HG03139 (cell line): ENCODE measurements at regions not wholly inside any gene's neighbourhood (a gene's known extent, or its start where the extent isn't known, plus 50 kb on each side); places are given as distances from the start of the nearest gene placed in this dataset.
"Not testable (repeated sequence)": the region's sequence is repeated elsewhere in the genome, so short reads cannot be mapped to it uniquely, and the experiment has no call there.

Source experiments
- ATAC-seq: cut with Tn5 transposase; IDR thresholded peaks from one replicate; pipeline ENCODE4 v1.9.1; 2021; ENCODE audit not compliant: unreplicated experiment

DNA sequence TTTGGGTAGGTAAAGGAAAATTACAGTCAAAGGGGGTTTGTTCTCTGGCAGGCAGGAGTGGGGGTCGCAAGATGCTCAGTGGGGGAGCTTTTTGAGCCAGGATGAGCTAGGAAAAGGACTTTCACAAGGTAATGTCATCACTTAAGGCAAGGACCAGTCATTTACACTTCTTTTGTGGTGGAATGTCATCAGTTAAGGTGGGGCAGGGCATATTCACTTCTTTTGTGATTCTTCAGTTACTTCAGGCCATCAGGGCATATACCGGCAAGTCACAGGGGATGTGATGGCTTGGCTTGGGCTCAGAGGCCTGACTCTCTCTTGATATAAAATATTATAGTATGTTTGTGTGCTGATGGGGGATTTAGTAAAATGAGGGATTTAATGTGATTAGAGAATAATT lies 151.4 kb upstream of the GK2 start:
- not testable (repeated sequence) for ATAC-seq

DNA sequence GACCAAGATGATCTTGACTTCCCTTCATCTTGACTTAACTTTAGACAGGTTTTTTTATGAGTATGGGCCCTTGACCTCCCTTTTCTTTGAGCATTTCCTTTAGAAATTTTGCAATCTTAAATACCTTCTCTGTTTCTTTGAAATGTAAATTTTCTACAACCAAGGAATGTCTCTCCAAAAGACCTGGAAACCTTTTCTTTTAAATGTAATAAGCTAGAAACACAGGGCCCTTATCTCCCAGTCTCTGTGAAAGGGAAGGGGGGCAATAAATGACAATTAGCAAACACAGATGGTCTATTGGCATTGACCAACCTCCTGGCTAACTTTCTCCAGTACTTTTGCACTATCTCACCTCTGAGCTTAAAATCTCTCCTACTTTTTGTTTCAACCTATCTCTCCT lies 144.3 kb upstream of the GK2 start:
- no peak for ATAC-seq

DNA sequence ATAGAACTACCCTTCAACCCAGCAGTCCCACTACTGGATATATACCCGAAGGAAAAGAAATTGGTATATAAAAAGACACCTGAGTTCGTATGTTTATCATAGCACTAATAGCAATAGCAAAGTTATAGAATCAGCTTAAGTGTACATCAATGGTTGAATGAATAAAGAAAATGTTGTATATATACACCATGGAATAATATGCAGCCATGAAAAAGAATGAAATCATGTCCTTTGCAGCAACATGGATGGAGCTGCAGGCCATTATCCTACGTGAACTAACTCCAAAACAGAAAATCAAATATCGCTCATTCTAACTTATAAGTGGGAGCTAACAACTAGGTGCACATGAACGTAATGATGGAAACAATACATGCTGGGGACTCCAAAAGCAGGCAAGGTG lies 143.5 kb upstream of the GK2 start:
- ATAC-seq = no peak

- ATAC-seq = no peak
Measured at GRCh38 chr4:79547851-79548250, 139.8 kb upstream of the GK2 start.

GRCh38 chr4:79545292-79545691 lies 137.3 kb upstream of the GK2 start:
- ATAC-seq = not testable (repeated sequence)

- no peak for ATAC-seq
Measured at GRCh38 chr4:79540143-79540542, 132.1 kb upstream of the GK2 start.

DNA sequence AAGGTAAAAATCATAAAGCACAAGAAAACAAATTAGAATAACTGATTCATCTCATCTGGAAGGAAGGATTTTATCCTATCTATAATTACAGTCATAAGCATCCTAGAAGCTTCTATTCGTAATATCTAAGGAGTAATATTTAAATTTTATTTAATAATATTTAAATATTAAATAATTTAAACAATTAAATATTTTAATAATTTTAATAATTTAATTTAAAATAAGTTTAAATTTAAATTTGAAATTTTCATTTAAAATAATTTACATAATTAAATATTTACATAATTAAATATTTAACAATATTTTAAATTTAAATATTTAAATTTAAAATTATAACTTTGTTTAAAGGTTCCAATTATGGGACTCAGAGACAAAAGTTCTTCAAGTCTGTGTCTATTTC lies 127.5 kb upstream of the GK2 start:
- ATAC-seq = no peak

DNA sequence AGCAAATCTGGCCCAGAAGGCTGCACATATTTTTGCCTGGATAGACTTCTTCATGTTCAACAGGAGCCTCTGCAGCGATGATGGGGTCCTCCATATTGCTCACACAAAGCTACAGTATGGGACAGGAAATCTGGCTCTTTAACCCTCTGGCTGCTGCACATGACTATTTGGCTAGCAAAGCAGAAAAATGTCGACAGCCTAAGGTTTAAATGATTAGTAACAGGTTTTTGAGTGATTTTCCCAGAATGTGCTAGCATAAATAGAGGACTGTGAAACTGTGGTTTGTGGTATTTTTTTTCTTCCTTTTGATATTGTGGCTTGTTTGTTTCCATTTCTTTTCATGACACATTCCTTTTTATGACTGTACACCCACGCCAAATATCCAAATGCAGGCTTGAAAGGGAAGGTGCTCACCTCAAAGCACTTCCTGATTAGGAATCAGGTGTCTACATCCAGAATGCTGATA lies 120.2 kb upstream of the GK2 start:
- ATAC-seq = no peak

- ATAC-seq = no peak
Measured at GRCh38 chr4:79526641-79527565, 118.9 kb upstream of the GK2 start.

- ATAC-seq = no peak
Measured at GRCh38 chr4:79516114-79516513, 108.1 kb upstream of the GK2 start.

GRCh38 chr4:79514621-79515329 lies 106.7 kb upstream of the GK2 start:
- ATAC-seq = no peak

DNA sequence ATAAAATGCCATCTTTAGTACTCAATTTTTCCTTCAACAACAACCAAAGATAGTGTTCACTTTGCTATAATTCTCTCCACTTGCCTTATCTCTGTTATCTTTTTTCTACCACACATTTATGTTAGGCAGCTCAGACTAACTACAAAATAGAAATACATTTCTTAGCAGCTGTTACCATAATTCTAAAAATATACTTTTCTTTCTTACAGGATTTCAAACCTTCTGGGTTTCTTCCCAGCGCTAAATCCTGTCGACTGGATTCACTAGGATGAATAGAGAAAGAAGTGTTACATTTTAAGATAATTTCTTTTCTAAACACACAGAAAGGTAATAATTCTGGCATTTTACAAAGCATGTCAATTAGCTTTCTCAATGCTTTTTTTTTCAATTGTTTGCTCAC lies 105.5 kb upstream of the GK2 start:
- no peak for ATAC-seq

DNA sequence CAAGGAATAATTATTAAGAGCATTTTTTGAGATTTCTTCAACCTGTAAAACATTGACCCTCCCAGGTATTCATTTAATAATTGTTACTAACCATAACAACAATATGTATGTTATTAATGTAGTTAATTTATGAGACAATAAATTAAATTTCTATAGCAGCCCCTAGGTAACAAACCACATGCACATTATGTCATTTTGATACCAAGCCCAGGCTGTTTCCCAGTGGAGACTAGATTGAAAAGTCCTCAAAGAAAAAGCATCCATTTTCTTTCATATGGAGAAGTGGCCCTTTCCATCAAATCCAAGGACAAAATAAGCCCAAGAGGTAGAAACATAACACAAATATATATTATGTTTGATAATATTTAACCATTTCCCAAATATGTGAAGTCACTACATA lies 104.3 kb upstream of the GK2 start:
- no peak for ATAC-seq

GRCh38 chr4:79502081-79502480 lies 94.1 kb upstream of the GK2 start:
- ATAC-seq = no peak

GRCh38 chr4:79498282-79498681 lies 90.3 kb upstream of the GK2 start:
- no peak for ATAC-seq

DNA sequence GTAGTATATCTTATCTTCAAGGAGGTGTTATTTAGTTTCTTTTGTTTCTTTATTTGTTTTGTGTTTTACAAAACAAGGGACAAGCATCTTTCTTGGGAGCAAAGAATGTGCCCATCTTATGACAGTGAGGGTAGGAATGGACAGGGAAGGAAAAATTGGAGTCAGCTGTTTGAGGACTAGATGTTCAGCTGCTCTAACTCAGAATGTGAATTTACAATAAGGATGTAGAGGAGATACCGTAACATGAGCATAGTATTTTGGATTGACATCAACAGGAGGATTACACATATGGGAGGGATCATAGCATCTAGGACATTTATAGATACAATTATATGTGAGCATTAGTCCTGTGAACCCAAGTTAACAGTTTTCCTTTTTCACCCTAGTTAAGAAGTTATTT lies 89.0 kb upstream of the GK2 start:
- ATAC-seq = no peak

- no peak for ATAC-seq
Measured at GRCh38 chr4:79495447-79495846, 87.4 kb upstream of the GK2 start.

- no peak for ATAC-seq
Measured at GRCh38 chr4:79492148-79492547, 84.1 kb upstream of the GK2 start.

- ATAC-seq = no peak
Measured at GRCh38 chr4:79489506-79489905, 81.5 kb upstream of the GK2 start.

DNA sequence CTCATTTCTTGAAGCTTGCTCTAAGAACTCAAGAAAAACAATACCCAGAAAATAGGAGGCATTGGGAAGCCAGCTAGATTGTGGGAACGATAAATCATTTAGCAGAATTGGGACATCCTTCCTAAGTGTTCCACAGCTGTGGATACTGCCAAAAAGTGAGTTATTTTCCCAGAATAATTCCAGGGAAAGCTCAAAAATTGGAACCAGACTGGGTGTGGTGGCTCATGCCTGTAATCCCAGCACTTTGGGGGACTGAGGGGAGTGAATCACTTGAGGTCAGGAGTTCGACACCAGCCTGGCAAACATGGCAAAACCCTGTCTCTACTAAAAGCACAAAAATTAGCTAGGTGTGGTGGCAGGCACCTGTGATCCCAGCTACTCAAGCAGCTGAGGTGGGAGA lies 68.2 kb upstream of the GK2 start:
- no peak for ATAC-seq

- no peak for ATAC-seq
Measured at GRCh38 chr4:79473439-79473724, 65.4 kb upstream of the GK2 start.

DNA sequence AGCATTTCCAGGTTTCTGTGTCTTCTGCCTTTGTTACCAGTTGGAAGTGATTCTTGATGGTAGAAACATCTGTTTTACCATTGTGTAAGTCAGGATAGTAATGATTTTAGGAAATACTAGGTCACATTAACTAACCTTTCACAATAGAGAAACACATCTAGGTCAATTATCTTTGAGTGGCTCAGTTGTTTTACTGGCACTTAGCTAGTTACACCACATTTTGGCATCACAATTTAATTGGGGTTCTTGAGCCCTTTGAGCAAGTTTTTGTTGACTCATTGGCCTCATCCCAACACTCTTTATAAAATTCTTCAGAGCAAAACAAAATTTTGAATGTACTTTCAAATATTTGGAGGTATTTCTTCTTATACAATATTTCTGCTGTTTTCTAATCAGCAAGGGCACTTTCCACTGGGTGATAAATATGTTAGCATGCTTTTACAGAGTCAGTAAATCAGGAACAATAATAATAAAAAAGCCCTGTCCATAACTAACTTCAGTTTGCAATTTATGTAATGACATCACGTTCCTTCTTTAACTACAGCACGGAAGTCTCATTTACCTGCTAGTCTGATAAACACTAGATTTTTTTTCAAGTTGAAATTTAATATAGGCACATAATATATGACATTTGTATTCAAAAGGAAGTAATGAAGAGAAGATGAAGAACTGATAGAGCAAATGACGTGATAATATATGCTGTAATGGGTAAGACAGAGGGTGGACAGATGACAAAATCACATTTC lies 64.8 kb upstream of the GK2 start:
- ATAC-seq = no peak
